ENCODE measurements at regions not wholly inside any gene's neighbourhood (a gene's known extent, or its start where the extent isn't known, plus 50 kb on each side); places are given as distances from the start of the nearest gene placed in this dataset.

DNA sequence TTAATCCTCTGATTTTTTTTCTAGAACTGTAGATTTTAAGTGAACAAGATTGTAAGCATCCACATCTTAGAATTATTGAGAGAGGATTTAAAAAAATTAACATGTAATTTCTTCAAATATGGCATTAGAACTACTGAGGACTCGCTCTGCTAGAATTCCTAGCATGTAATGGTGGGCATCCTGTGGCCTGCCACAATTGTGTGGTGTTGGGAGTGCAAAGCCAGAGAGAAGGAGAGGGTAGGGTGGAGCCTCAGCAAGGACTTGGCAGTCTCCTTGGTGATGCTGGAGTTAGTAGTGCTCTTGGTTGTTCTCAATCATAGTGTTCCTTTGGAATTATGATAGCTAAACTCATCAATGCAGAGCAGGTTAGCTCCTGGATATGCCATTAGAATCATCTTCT is 443.9 kb upstream of the TBL1XR1 start (continued):
- no peak for TF ChIP-seq HOXA7 (CRISPR knock-in tag; IDR thresholded peaks at IDR 0.05)
- no peak for TF ChIP-seq DNMT3B (CRISPR knock-in tag; conservative IDR thresholded peaks at IDR 0.05)
- no peak for TF ChIP-seq ZNF343 (CRISPR knock-in tag; IDR thresholded peaks at IDR 0.05)
- TF ChIP-seq SIX1 (CRISPR knock-in tag; IDR thresholded peaks at IDR 0.05; ENCODE audit: borderline replicate concordance), result no peak

DNA sequence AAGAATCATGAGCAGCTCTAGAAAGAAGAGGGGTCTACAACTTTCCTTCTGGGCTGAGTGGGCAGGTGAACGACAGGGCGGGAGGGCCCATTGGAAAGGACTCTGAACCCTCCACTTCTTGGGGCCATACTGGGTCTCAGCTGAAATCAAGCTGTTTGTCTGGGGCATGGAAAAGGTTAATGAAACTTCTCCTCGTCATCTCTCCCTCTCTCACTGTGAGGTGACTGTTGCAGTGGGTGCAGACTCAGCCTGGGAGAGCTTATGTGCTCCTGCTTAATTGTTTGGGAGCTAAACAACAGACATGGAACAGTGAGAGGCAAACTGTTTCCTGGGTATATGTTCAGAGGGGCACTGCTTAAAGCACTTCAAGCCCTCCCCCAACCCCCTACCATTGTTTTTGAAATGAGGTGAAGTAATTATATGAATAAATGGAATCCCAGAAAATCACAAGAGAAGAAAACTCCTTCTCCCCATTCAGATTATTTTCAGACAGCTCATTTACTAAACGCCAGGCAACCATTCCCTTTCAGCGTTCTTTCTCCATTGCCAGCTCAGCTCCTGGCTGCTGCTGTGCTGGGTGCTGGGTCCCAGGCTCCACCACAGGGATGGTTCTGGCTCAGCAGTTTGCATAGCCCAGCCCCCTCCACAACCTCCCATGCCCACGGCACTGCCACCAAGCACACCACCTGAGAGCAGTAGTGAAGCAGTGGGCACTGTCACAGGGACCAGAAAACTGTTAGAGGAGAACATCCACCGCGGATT is 444.9 kb upstream of the TBL1XR1 start:
- Histone ChIP-seq H2AFZ (ENCODE audit: low read length) (no peak overlapping the region), H3K4me3 (replicated peaks in 1 of 3; ENCODE audit: insufficient read depth in 1 of 3, low read depth in 2 of 3, low read length in 3 of 3) (no peak overlapping the region), H3K4me2 (ENCODE audit: low read depth, low read length) (no peak overlapping the region), H3K79me2 (ENCODE audit: insufficient read depth, low read length) (no peaks in the 10 kb centered on the region), H3K36me3 (replicated peaks in 1 of 2; ENCODE audit: control insufficient read depth in 1 of 2, insufficient read depth in 2 of 2, low read length in 2 of 2) (no peaks in the 10 kb centered on the region), H4K20me1 (ENCODE audit: insufficient read depth, low read length) (no peaks in the 10 kb centered on the region), H3K9ac (ENCODE audit: insufficient read depth, low read depth, low read length) (no peak overlapping the region), H3K9me3 (ENCODE audit: low read length) (no peaks in the 10 kb centered on the region), H3K27ac (ENCODE audit: extremely low read length, insufficient read depth, low read length) (no peak overlapping the region), H3K4me1 (ENCODE audit: insufficient read depth, low read length) (no peaks in the 10 kb centered on the region), H3K27me3 (ENCODE audit: control insufficient read depth in 1 of 2, insufficient read depth in 2 of 2, low read length in 2 of 2) (no peaks in the 10 kb centered on the region)
- no peak for FAIRE-seq
- BruUV-seq (replicated peaks), result no TSS peak
- DNase-seq (ENCODE audit: low spot score), result no peak
- CTCF ChIA-PET (ENCODE audit: low intra/inter-chr PET ratio, low total read pairs), result no interaction called here
- ATAC-seq, result no peak; the same call in 2 of the 3 replicates
- intact Hi-C loops (cut with micrococcal nuclease; ENCODE audit: unreplicated experiment), result no loop called here
- 26% methylated on average over 8 of the region's 8 CpGs for WGBS (ENCODE audit: low lambda C conversion rate)
- POLR2A ChIA-PET, result no interaction called here
- in situ Hi-C loops (cut with HindIII; ENCODE audit: extremely low pct_ligation_motif_present, low pct_unique_long_range_greater_than_20kb), result no loop called here
- TF ChIP-seq, protein P1, sequence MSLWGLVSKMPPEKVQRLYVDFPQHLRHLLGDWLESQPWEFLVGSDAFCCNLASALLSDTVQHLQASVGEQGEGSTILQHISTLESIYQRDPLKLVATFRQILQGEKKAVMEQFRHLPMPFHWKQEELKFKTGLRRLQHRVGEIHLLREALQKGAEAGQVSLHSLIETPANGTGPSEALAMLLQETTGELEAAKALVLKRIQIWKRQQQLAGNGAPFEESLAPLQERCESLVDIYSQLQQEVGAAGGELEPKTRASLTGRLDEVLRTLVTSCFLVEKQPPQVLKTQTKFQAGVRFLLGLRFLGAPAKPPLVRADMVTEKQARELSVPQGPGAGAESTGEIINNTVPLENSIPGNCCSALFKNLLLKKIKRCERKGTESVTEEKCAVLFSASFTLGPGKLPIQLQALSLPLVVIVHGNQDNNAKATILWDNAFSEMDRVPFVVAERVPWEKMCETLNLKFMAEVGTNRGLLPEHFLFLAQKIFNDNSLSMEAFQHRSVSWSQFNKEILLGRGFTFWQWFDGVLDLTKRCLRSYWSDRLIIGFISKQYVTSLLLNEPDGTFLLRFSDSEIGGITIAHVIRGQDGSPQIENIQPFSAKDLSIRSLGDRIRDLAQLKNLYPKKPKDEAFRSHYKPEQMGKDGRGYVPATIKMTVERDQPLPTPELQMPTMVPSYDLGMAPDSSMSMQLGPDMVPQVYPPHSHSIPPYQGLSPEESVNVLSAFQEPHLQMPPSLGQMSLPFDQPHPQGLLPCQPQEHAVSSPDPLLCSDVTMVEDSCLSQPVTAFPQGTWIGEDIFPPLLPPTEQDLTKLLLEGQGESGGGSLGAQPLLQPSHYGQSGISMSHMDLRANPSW (CRISPR knock-in tag; IDR thresholded peaks at IDR 0.05; ENCODE audit: borderline replicate concordance), result no peak
- TF ChIP-seq ZKSCAN8 (CRISPR knock-in tag; IDR thresholded peaks at IDR 0.05; ENCODE audit: borderline replicate concordance) (no peak), ZNF326 (CRISPR knock-in tag; IDR thresholded peaks at IDR 0.05; ENCODE audit: borderline replicate concordance) (no peak), YEATS2 (CRISPR knock-in tag; IDR thresholded peaks at IDR 0.05; ENCODE audit: borderline replicate concordance) (no peak), POGZ (CRISPR knock-in tag; IDR thresholded peaks at IDR 0.05) (no peak), YEATS4 (CRISPR knock-in tag; IDR thresholded peaks at IDR 0.05; ENCODE audit: borderline replicate concordance) (no peak), CREM (IDR thresholded peaks at IDR 0.05) (no peak), CREM (CRISPR knock-in tag; IDR thresholded peaks at IDR 0.05) (no peak), RFX3 (CRISPR knock-in tag; IDR thresholded peaks at IDR 0.05) (no peak)
- TF ChIP-seq, protein P2, sequence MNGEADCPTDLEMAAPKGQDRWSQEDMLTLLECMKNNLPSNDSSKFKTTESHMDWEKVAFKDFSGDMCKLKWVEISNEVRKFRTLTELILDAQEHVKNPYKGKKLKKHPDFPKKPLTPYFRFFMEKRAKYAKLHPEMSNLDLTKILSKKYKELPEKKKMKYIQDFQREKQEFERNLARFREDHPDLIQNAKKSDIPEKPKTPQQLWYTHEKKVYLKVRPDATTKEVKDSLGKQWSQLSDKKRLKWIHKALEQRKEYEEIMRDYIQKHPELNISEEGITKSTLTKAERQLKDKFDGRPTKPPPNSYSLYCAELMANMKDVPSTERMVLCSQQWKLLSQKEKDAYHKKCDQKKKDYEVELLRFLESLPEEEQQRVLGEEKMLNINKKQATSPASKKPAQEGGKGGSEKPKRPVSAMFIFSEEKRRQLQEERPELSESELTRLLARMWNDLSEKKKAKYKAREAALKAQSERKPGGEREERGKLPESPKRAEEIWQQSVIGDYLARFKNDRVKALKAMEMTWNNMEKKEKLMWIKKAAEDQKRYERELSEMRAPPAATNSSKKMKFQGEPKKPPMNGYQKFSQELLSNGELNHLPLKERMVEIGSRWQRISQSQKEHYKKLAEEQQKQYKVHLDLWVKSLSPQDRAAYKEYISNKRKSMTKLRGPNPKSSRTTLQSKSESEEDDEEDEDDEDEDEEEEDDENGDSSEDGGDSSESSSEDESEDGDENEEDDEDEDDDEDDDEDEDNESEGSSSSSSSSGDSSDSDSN (CRISPR knock-in tag; IDR thresholded peaks at IDR 0.05), result no peak
- TF ChIP-seq, protein P3, sequence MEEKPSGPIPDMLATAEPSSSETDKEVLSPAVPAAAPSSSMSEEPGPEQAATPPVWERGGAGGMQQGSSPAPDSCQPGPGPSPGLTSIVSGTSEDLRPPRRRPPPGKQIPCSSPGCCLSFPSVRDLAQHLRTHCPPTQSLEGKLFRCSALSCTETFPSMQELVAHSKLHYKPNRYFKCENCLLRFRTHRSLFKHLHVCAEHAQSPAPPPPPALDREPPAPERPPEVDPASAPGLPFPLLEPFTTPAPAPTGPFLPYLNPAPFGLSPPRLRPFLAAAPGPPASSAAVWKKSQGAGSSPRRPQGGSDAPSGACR (CRISPR knock-in tag; IDR thresholded peaks at IDR 0.05), result no peak
- TF ChIP-seq, protein P4, sequence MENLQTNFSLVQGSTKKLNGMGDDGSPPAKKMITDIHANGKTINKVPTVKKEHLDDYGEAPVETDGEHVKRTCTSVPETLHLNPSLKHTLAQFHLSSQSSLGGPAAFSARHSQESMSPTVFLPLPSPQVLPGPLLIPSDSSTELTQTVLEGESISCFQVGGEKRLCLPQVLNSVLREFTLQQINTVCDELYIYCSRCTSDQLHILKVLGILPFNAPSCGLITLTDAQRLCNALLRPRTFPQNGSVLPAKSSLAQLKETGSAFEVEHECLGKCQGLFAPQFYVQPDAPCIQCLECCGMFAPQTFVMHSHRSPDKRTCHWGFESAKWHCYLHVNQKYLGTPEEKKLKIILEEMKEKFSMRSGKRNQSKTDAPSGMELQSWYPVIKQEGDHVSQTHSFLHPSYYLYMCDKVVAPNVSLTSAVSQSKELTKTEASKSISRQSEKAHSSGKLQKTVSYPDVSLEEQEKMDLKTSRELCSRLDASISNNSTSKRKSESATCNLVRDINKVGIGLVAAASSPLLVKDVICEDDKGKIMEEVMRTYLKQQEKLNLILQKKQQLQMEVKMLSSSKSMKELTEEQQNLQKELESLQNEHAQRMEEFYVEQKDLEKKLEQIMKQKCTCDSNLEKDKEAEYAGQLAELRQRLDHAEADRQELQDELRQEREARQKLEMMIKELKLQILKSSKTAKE (CRISPR knock-in tag; IDR thresholded peaks at IDR 0.05; ENCODE audit: borderline replicate concordance), result no peak
